Bronchial epithelial cell (primary cell): ENCODE measurements at regions not wholly inside any gene's neighbourhood (a gene's known extent, or its start where the extent isn't known, plus 50 kb on each side); places are given as distances from the start of the nearest gene placed in this dataset.
"Not testable (repeated sequence)": the region's sequence is repeated elsewhere in the genome, so short reads cannot be mapped to it uniquely, and the experiment has no call there.

Source experiments
- DNase-seq: peaks from one replicate; pipeline ENCODE4 v3.0.0-alpha.2; 2010; ENCODE audit warnings: low read depth
- FAIRE-seq: peaks from 2 replicates; lab custom pipeline; 2011; peaks lifted over from hg19 to GRCh38; lab: Jason Lieb, UNC
- H3K27me3 ChIP-seq: 2 replicates; pipeline ENCODE4 v1.5.1; 2011; ENCODE audit warnings: low read length; ENCODE audit not compliant: control insufficient read depth, insufficient read depth
- H3K36me3 ChIP-seq: 2 replicates; pipeline ENCODE4 v1.5.1; 2011; ENCODE audit warnings: low read length; ENCODE audit not compliant: control insufficient read depth, insufficient read depth
- H3K4me3 ChIP-seq: 2 replicates; pipeline ENCODE4 v1.5.1; 2011; ENCODE audit warnings: mild to moderate bottlenecking, low read depth, low read length, control low read depth
- TF ChIP-seq, protein P1 (sequence below): IDR thresholded peaks from 2 replicates; pipeline ENCODE4 v1.5.1; 2011; ENCODE audit warnings: mild to moderate bottlenecking, moderate library complexity, low read length, control low read depth, inconsistent platforms; ENCODE audit not compliant: insufficient read depth, severe bottlenecking

GRCh38 chr2:8333177-8333831 lies 348.6 kb upstream of the ID2 start:
- DNase-seq: no peak
- FAIRE-seq: peak; percentile 18
- Histone ChIP-seq H3K27me3 (no peaks in the 10 kb centered on the region), H3K36me3 (no peaks in the 10 kb centered on the region), H3K4me3 (no peak overlapping the region)
- TF ChIP-seq, protein P1, sequence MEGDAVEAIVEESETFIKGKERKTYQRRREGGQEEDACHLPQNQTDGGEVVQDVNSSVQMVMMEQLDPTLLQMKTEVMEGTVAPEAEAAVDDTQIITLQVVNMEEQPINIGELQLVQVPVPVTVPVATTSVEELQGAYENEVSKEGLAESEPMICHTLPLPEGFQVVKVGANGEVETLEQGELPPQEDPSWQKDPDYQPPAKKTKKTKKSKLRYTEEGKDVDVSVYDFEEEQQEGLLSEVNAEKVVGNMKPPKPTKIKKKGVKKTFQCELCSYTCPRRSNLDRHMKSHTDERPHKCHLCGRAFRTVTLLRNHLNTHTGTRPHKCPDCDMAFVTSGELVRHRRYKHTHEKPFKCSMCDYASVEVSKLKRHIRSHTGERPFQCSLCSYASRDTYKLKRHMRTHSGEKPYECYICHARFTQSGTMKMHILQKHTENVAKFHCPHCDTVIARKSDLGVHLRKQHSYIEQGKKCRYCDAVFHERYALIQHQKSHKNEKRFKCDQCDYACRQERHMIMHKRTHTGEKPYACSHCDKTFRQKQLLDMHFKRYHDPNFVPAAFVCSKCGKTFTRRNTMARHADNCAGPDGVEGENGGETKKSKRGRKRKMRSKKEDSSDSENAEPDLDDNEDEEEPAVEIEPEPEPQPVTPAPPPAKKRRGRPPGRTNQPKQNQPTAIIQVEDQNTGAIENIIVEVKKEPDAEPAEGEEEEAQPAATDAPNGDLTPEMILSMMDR: no peak

- H3K4me3 ChIP-seq, H3K27me3 ChIP-seq, DNase-seq, H3K36me3 ChIP-seq, FAIRE-seq: not testable (repeated sequence)
Measured at GRCh38 chr2:8333832-8334187, 348.0 kb upstream of the ID2 start.

- TF ChIP-seq, protein P1: no peak
- Histone ChIP-seq H3K36me3 (no peaks in the 10 kb centered on the region), H3K4me3 (no peak overlapping the region), H3K27me3 (no peaks in the 10 kb centered on the region)
- FAIRE-seq (no peak), DNase-seq (no peak)
Measured at GRCh38 chr2:8334866-8335325, 347.0 kb upstream of the ID2 start.

DNA sequence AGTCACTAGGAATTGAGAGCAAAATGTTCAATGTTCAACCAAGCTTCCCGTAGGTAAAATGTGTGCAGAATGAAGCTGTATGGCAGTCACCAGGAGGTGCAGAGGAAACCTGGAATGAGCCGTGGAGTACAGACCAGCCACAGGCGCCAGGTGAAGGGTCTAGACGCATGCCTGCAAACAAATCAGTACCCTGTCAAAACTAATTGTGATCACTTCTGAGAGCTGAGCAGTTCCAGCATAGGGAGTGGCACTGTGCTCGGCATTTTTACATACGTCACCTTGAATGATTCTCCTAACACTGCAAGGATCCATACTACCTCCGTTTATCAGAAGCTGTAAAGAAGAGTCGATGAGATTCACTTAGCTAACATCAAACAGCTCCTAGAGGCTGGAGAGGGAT lies 346.1 kb upstream of the ID2 start:
- H3K36me3 ChIP-seq: no peaks in the 10 kb centered on the region
- H3K27me3 ChIP-seq: no peaks in the 10 kb centered on the region
- TF ChIP-seq, protein P1: no peak
- FAIRE-seq: no peak
- DNase-seq: no peak
- no peak overlapping the region for H3K4me3 ChIP-seq

DNA sequence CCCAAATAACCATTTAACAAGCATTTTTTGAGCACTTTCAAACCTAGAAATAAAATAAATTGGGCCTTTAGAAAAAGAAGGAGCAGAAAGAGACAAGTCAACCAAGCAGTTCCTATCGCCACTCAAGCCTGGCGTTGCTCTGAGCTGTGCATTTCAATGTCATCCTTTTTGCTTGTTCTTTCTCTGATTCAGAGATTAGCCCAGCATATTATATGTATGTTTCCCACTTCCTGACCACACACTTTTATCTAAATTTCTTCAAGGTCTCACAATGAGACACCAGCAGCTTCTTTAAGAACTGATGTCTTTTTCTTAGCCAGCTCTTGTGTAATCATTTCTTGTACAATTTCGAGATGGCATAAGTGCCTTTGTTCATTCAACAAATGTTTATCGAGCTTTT lies 344.5 kb upstream of the ID2 start:
- TF ChIP-seq, protein P1: no peak
- FAIRE-seq (no peak), DNase-seq (no peak)
- no peaks in the 10 kb centered on the region for H3K27me3 ChIP-seq
- H3K36me3 ChIP-seq: no peaks in the 10 kb centered on the region
- H3K4me3 ChIP-seq: no peak overlapping the region

DNA sequence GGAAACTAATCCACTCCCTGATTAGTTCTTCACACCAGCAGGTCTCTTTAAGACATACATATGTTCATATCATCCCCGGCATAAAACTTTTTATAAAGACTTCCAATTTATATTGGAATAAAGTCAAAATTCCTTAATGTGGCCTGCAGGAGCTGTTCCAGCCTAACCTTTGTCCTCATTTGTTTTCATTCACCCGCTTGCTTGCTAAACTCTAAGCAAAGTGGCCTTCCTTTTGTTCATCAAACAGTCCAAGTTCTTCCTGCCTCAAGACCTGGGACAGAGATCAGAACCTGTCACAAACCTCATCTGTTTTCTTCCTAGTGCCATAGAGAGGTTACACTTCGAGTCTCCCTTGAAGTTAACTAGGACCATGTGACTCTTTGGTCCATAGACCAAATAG lies 339.4 kb upstream of the ID2 start:
- FAIRE-seq: no peak
- DNase-seq: no peak
- TF ChIP-seq, protein P1: no peak

More for the DNA sequence above, 339.4 kb upstream of the ID2 start:
- H3K27me3 ChIP-seq: no peaks in the 10 kb centered on the region
- H3K4me3 ChIP-seq: no peak overlapping the region
- H3K36me3 ChIP-seq: no peaks in the 10 kb centered on the region
